Progenitor cell of endocrine pancreas (in vitro differentiated cells): ENCODE measurements at regions not wholly inside any gene's neighbourhood (a gene's known extent, or its start where the extent isn't known, plus 50 kb on each side); places are given as distances from the start of the nearest gene placed in this dataset.

Experiments used
- DNase-seq: peaks from one replicate; pipeline ENCODE4 v3.0.0; 2021; ENCODE audit warnings: low spot score; ENCODE audit not compliant: unreplicated experiment
- H3K27ac Mint-ChIP-seq: 2 replicates; pipeline ENCODE4 v1.8.0; 2021; ENCODE audit warnings: mild to moderate bottlenecking, moderate library complexity, mixed read lengths
- H3K27me3 Mint-ChIP-seq: 2 replicates; pipeline ENCODE4 v1.8.0; 2021; ENCODE audit warnings: mixed read lengths
- H3K36me3 Mint-ChIP-seq: 2 replicates; pipeline ENCODE4 v1.8.0; 2022; ENCODE audit warnings: mixed read lengths; ENCODE audit not compliant: insufficient read depth
- H3K4me1 Mint-ChIP-seq: 2 replicates; pipeline ENCODE4 v1.8.0; 2021; ENCODE audit warnings: low read depth, mixed read lengths
- H3K4me3 Mint-ChIP-seq: 2 replicates; pipeline ENCODE4 v1.8.0; 2021; ENCODE audit warnings: low read depth, mild to moderate bottlenecking, moderate library complexity, mixed read lengths
- H3K9me3 Mint-ChIP-seq: 2 replicates; pipeline ENCODE4 v1.8.0; 2021; ENCODE audit warnings: low read depth, mixed read lengths
- CTCF ChIP-seq: fragments of 200-600 bp; sonication (generic); IDR thresholded peaks from one replicate; pipeline ENCODE4 v1.5.0; 2021; ENCODE audit warnings: antibody characterized with exemption, mild to moderate bottlenecking; ENCODE audit not compliant: unreplicated experiment

DNA sequence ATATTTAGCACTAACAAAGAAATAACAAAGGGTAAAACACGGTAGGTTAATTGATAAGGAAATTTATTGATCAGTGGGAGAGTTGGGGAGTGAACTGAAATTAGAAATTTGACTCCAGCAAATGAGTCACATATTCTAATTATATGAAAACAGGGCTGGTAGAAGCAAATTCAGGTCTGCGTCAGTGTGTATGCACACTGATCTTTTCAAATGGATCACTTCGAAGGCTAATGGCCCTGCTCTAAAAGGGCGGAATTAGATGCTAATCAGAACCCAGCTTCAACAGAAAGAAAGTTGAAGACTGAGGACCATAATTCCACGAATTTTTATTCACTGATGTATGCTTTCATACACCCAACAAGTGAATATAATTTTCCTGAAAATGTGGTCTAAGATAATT lies 762.4 kb upstream of the DPPA4 start:
- no peak overlapping the region for H3K27ac Mint-ChIP-seq

DNA sequence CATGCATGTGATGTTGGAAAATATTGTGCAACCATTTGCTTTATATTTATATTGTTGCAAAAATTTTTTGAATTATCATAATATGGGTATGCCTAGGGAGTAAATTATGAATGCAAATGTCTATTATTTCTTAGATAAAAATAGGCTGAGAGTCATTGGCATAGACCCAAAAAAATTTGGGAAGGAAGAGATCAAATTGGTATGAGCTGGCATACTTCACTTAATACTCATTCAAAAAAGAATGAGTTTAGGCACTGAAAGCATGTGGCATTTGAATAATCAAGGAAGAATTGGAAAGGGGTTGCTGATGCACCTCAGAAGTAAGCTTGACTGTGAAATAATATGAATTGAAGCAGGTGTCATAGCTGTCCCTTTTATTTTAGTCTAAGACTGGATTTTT lies 764.0 kb upstream of the DPPA4 start:
- no peak for TF ChIP-seq CTCF
- no peak for DNase-seq
- peaks cover 4% of the 10 kb centered on the region for H3K9me3 Mint-ChIP-seq
- H3K36me3 Mint-ChIP-seq: no peaks in the 10 kb centered on the region
- no peaks in the 10 kb centered on the region for H3K27me3 Mint-ChIP-seq
- H3K4me3 Mint-ChIP-seq: no peak overlapping the region
- no peak overlapping the region for H3K27ac Mint-ChIP-seq
- H3K4me1 Mint-ChIP-seq: no peaks in the 10 kb centered on the region

More for the DNA sequence above, 762.4 kb upstream of the DPPA4 start:
- H3K9me3 Mint-ChIP-seq: peaks cover 4% of the 10 kb centered on the region
- DNase-seq: no peak
- no peaks in the 10 kb centered on the region for H3K4me1 Mint-ChIP-seq
- no peak for TF ChIP-seq CTCF
- no peaks in the 10 kb centered on the region for H3K36me3 Mint-ChIP-seq
- H3K27me3 Mint-ChIP-seq: no peaks in the 10 kb centered on the region
- H3K4me3 Mint-ChIP-seq: no peak overlapping the region

GRCh38 chr3:110106805-110107204 lies 769.5 kb upstream of the DPPA4 start:
- Mint-ChIP-seq H3K4me3 (no peak overlapping the region), H3K27me3 (no peaks in the 10 kb centered on the region), H3K4me1 (no peaks in the 10 kb centered on the region), H3K36me3 (no peaks in the 10 kb centered on the region), H3K9me3 (no peaks in the 10 kb centered on the region), H3K27ac (no peak overlapping the region)
- TF ChIP-seq CTCF: no peak
- no peak for DNase-seq

DNA sequence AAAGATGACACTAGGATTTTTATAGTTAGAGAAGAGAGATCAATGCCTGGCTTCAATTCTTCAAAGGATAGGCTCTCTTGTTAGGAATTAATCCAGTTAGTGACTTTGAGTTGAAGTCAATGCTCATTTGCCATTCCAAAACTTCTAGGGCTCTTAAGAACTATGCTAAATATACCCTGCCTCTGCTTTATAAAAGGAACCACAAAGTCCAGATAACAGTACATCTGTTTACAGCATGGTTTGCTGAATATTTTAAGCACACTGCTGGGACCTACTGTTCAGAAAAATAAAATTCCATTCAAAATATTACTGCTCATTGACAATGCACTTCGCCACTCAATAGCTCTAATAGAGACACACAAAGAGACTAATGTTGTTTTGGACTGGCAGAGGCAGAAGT lies 786.6 kb upstream of the DPPA4 start:
- DNase-seq: no peak
- H3K4me1 Mint-ChIP-seq: no peaks in the 10 kb centered on the region
- H3K36me3 Mint-ChIP-seq: no peaks in the 10 kb centered on the region
- H3K9me3 Mint-ChIP-seq: peaks cover 9% of the 10 kb centered on the region
- H3K4me3 Mint-ChIP-seq: no peak overlapping the region
- no peak overlapping the region for H3K27ac Mint-ChIP-seq
- no peak for TF ChIP-seq CTCF
- no peaks in the 10 kb centered on the region for H3K27me3 Mint-ChIP-seq

- Mint-ChIP-seq H3K4me1 (peaks cover 4% of the 10 kb centered on the region), H3K27me3 (no peaks in the 10 kb centered on the region), H3K4me3 (no peak overlapping the region), H3K27ac (no peak overlapping the region), H3K36me3 (no peaks in the 10 kb centered on the region), H3K9me3 (peaks cover 4% of the 10 kb centered on the region)
- no peak for DNase-seq
- no peak for TF ChIP-seq CTCF
Measured at GRCh38 chr3:110126065-110126464, 788.7 kb upstream of the DPPA4 start.
